Endometrial microvascular endothelial cells (primary cell): ENCODE measurements at regions not wholly inside any gene's neighbourhood (a gene's known extent, or its start where the extent isn't known, plus 50 kb on each side); places are given as distances from the start of the nearest gene placed in this dataset.
"Not testable (repeated sequence)": the region's sequence is repeated elsewhere in the genome, so short reads cannot be mapped to it uniquely, and the experiment has no call there.

Source experiments
- in situ Hi-C: cut with HindIII; loops from 2 replicates; pipeline ENCODE4 v1.10.0; 2017; ENCODE audit warnings: low sequenced_read_pairs, low pct_unique_long_range_greater_than_20kb; ENCODE audit errors: inconsistent ontology term

- in situ Hi-C loops, result no loop called here
Measured at GRCh38 chr5:91528831-91529230, 145.7 kb upstream of the ARRDC3 start.

GRCh38 chr5:91521785-91522184 lies 138.7 kb upstream of the ARRDC3 start:
- in situ Hi-C loops, result no loop called here

- in situ Hi-C loops, result no loop called here
Measured at GRCh38 chr5:91521334-91521733, 138.2 kb upstream of the ARRDC3 start.

- in situ Hi-C loops, result no loop called here
Measured at GRCh38 chr5:91514400-91514799, 131.3 kb upstream of the ARRDC3 start.

GRCh38 chr5:91503321-91503720 lies 120.2 kb upstream of the ARRDC3 start:
- in situ Hi-C loops, result no loop called here

GRCh38 chr5:91500758-91501157 lies 117.6 kb upstream of the ARRDC3 start:
- in situ Hi-C loops, result no loop called here

GRCh38 chr5:91499943-91500531 lies 116.9 kb upstream of the ARRDC3 start:
- in situ Hi-C loops, result no loop called here

GRCh38 chr5:91495699-91496098 lies 112.6 kb upstream of the ARRDC3 start:
- in situ Hi-C loops, result no loop called here

GRCh38 chr5:91494447-91494996 lies 111.4 kb upstream of the ARRDC3 start:
- in situ Hi-C loops, result no loop called here

GRCh38 chr5:91493086-91493485 lies 110.0 kb upstream of the ARRDC3 start:
- in situ Hi-C loops, result no loop called here

- in situ Hi-C loops, result no loop called here
Measured at GRCh38 chr5:91491229-91491628, 108.1 kb upstream of the ARRDC3 start.

- in situ Hi-C loops, result no loop called here
Measured at GRCh38 chr5:91490316-91490715, 107.2 kb upstream of the ARRDC3 start.

GRCh38 chr5:91487420-91487819 lies 104.3 kb upstream of the ARRDC3 start:
- in situ Hi-C loops, result no loop called here

GRCh38 chr5:91486638-91487037 lies 103.5 kb upstream of the ARRDC3 start:
- in situ Hi-C loops, result no loop called here

GRCh38 chr5:91484662-91485061 lies 101.5 kb upstream of the ARRDC3 start:
- in situ Hi-C loops, result no loop called here

- in situ Hi-C loops, result not testable (repeated sequence)
Measured at GRCh38 chr5:91479376-91479775, 96.3 kb upstream of the ARRDC3 start.

GRCh38 chr5:91478096-91478495 lies 95.0 kb upstream of the ARRDC3 start:
- in situ Hi-C loops, result no loop called here

GRCh38 chr5:91477408-91477807 lies 94.3 kb upstream of the ARRDC3 start:
- in situ Hi-C loops, result no loop called here

- in situ Hi-C loops, result no loop called here
Measured at GRCh38 chr5:91474201-91474600, 91.1 kb upstream of the ARRDC3 start.

GRCh38 chr5:91472631-91473030 lies 89.5 kb upstream of the ARRDC3 start:
- in situ Hi-C loops, result no loop called here

- in situ Hi-C loops, result no loop called here
Measured at GRCh38 chr5:91469517-91470165, 86.5 kb upstream of the ARRDC3 start.
